PFSK-1 (cell line): ENCODE measurements at regions not wholly inside any gene's neighbourhood (a gene's known extent, or its start where the extent isn't known, plus 50 kb on each side); places are given as distances from the start of the nearest gene placed in this dataset.

ENCODE experiments used
- FOXP2 ChIP-seq: optimal IDR thresholded peaks from 2 replicates; pipeline ENCODE3; 2011; ENCODE audit warnings: borderline replicate concordance, control low read depth, inconsistent platforms; ENCODE audit not compliant: insufficient read depth; ENCODE audit errors: extremely low read length, extremely low read depth
- POLR2AphosphoS5 ChIP-seq: IDR thresholded peaks from 2 replicates; pipeline ENCODE4 v1.6.1; 2012; ENCODE audit warnings: low read depth, mild to moderate bottlenecking, control low read depth, low read length, moderate library complexity
- REST ChIP-seq, 2 experiments: IDR thresholded peaks; 2 replicates each; pipeline versions ENCODE4 v1.6.1 to v1.8.0; 2011 to 2012; ENCODE audit warnings: low read depth in 2 of 2, low read length in 2 of 2, control low read depth in 1 of 2, inconsistent platforms in 1 of 2, mild to moderate bottlenecking in 1 of 2, moderate library complexity in 1 of 2; ENCODE audit not compliant: insufficient read depth in 1 of 2
- SIN3A ChIP-seq: IDR thresholded peaks from 2 replicates; pipeline ENCODE4 v1.6.1; 2012; ENCODE audit warnings: mild to moderate bottlenecking, low read length, moderate library complexity, borderline replicate concordance; ENCODE audit not compliant: insufficient read depth
- TAF1 ChIP-seq: IDR thresholded peaks from 2 replicates; pipeline ENCODE4 v1.6.1; 2012; ENCODE audit warnings: low read length, control low read depth, borderline replicate concordance; ENCODE audit not compliant: insufficient read depth

GRCh38 chr20:48098099-48098498 lies 312.8 kb upstream of the SULF2 start:
- no peak for TF ChIP-seq SIN3A
- no peak for TF ChIP-seq TAF1
- no peak for TF ChIP-seq POLR2AphosphoS5
- TF ChIP-seq REST (IDR thresholded peaks at IDR 0.05; ENCODE audit: insufficient read depth in 1 of 2, low read depth in 2 of 2, low read length in 2 of 2), result no peak
- TF ChIP-seq FOXP2, result no peak

GRCh38 chr20:48096957-48097890 lies 311.9 kb upstream of the SULF2 start:
- TF ChIP-seq POLR2AphosphoS5 (no peak), TAF1 (no peak), REST (IDR thresholded peaks at IDR 0.05; ENCODE audit: insufficient read depth in 1 of 2, low read depth in 2 of 2, low read length in 2 of 2) (no peak), SIN3A (no peak), FOXP2 (no peak)

GRCh38 chr20:48096212-48096875 lies 311.1 kb upstream of the SULF2 start:
- TF ChIP-seq POLR2AphosphoS5 (no peak), SIN3A (no peak), REST (IDR thresholded peaks at IDR 0.05; ENCODE audit: insufficient read depth in 1 of 2, low read depth in 2 of 2, low read length in 2 of 2) (no peak), FOXP2 (no peak), TAF1 (no peak)

- TF ChIP-seq POLR2AphosphoS5 (no peak), TAF1 (no peak), REST (IDR thresholded peaks at IDR 0.05; ENCODE audit: insufficient read depth in 1 of 2, low read depth in 2 of 2, low read length in 2 of 2) (no peak), SIN3A (no peak), FOXP2 (no peak)
Measured at GRCh38 chr20:48094944-48095343, 309.7 kb upstream of the SULF2 start.
